OCI-LY1 (cell line): ENCODE measurements at regions not wholly inside any gene's neighbourhood (a gene's known extent, or its start where the extent isn't known, plus 50 kb on each side); places are given as distances from the start of the nearest gene placed in this dataset.
"Not testable (repeated sequence)": the region's sequence is repeated elsewhere in the genome, so short reads cannot be mapped to it uniquely, and the experiment has no call there.

Experiments used
- H2AFZ ChIP-seq: fragments of 200-600 bp; sonication (generic), shearing (Covaris generic); 2 replicates; pipeline ENCODE4 v1.6.0; 2014; ENCODE audit warnings: antibody characterized with exemption, mild to moderate bottlenecking, low read length
- H3F3A ChIP-seq: fragments of 200-600 bp; sonication (generic), shearing (Covaris generic); 2 replicates; pipeline ENCODE4 v1.6.0; 2014; ENCODE audit warnings: mild to moderate bottlenecking, antibody characterized with exemption, low read length, moderate library complexity; ENCODE audit not compliant: insufficient read depth
- H3K27ac ChIP-seq: fragments of 200-600 bp; sonication (generic); 2 replicates; pipeline ENCODE4 v1.5.1; 2014; ENCODE audit warnings: low read length, mixed run types, mild to moderate bottlenecking, low read depth; ENCODE audit not compliant: poor library complexity, severe bottlenecking
- H3K27me3 ChIP-seq: fragments of 200-600 bp; sonication (generic); 2 replicates; pipeline ENCODE4 v1.6.0; 2014; ENCODE audit warnings: antibody characterized with exemption, mild to moderate bottlenecking, low read length, moderate library complexity; ENCODE audit not compliant: insufficient read depth
- H3K36me3 ChIP-seq: fragments of 200-600 bp; sonication (generic); 2 replicates; pipeline ENCODE4 v1.6.1; 2014; ENCODE audit warnings: mild to moderate bottlenecking, antibody characterized with exemption, low read length, moderate library complexity, mixed read lengths; ENCODE audit not compliant: insufficient read depth
- H3K4me1 ChIP-seq: fragments of 200-600 bp; sonication (generic); 2 replicates; pipeline ENCODE4 v1.5.1; 2014; ENCODE audit warnings: mild to moderate bottlenecking, low read length, moderate library complexity; ENCODE audit not compliant: insufficient read depth, severe bottlenecking
- H3K4me2 ChIP-seq: fragments of 200-600 bp; sonication (generic), shearing (Covaris generic); 2 replicates; pipeline ENCODE4 v1.6.1; 2014; ENCODE audit warnings: low read length
- H3K4me3 ChIP-seq: fragments of 200-600 bp; sonication (generic); 2 replicates; pipeline ENCODE4 v1.5.1; 2014; ENCODE audit warnings: low read length, low read depth, mild to moderate bottlenecking, mixed read lengths; ENCODE audit not compliant: poor library complexity, severe bottlenecking
- H3K79me2 ChIP-seq: fragments of 200-600 bp; shearing (Covaris generic); 2 replicates; pipeline ENCODE4 v1.6.1; 2016; ENCODE audit warnings: mixed run types, low read length, mixed read lengths; ENCODE audit not compliant: insufficient read depth
- H3K9ac ChIP-seq: fragments of 200-600 bp; sonication (generic), shearing (Covaris generic); 2 replicates; pipeline ENCODE4 v1.6.1; 2014; ENCODE audit warnings: mild to moderate bottlenecking, low read length, mixed read lengths
- H3K9me2 ChIP-seq: fragments of 200-600 bp; sonication (generic), shearing (Covaris generic); 2 replicates; pipeline ENCODE4 v1.6.1; 2014; ENCODE audit warnings: low read depth, mild to moderate bottlenecking, low read length, mixed read lengths
- H3K9me3 ChIP-seq: fragments of 200-600 bp; shearing (Covaris generic); 2 replicates; pipeline ENCODE4 v1.6.1; 2014; ENCODE audit warnings: low read length, mixed read lengths
- H4K20me1 ChIP-seq: fragments of 200-600 bp; sonication (generic), shearing (Covaris generic); 2 replicates; pipeline ENCODE4 v1.6.0; 2016; ENCODE audit warnings: mild to moderate bottlenecking, low read length; ENCODE audit not compliant: insufficient read depth
- CTCF ChIP-seq: fragments of 200-600 bp; sonication (generic), shearing (Covaris generic); IDR thresholded peaks from 2 replicates; pipeline ENCODE4 v1.5.1; 2017; ENCODE audit warnings: mild to moderate bottlenecking, antibody characterized with exemption, low read length, moderate library complexity, mixed read lengths
- EZH2 ChIP-seq: fragments of 200-600 bp; sonication (generic), shearing (Covaris generic); IDR thresholded peaks from 2 replicates; pipeline ENCODE4 v1.8.0; 2017; ENCODE audit warnings: borderline replicate concordance, mixed run types, mild to moderate bottlenecking, antibody characterized with exemption, low read length, moderate library complexity, mixed read lengths

GRCh38 chr1:58950897-58951296 is 167.1 kb upstream of the JUN start:
- no peaks in the 10 kb centered on the region for H3K9me3 ChIP-seq
- H2AFZ ChIP-seq, result no peak overlapping the region
- no peaks in the 10 kb centered on the region for H3K4me1 ChIP-seq
- no peak overlapping the region for H3K9ac ChIP-seq
- no peak overlapping the region for H3K4me3 ChIP-seq
- H3K79me2 ChIP-seq, result no peaks in the 10 kb centered on the region
- no peaks in the 10 kb centered on the region for H3F3A ChIP-seq
- no peak overlapping the region for H3K27ac ChIP-seq
- H3K36me3 ChIP-seq, result no peaks in the 10 kb centered on the region; the same call in 1 of the 2 replicates
- H3K27me3 ChIP-seq, result peaks cover 3% of the 10 kb centered on the region; the same call in 1 of the 2 replicates
- H3K4me2 ChIP-seq, result no peak overlapping the region
- no peaks in the 10 kb centered on the region for H4K20me1 ChIP-seq
- no peaks in the 10 kb centered on the region for H3K9me2 ChIP-seq
- TF ChIP-seq CTCF (peak; percentile 17; the same call in 1 of the 2 replicates), EZH2 (no peak)

GRCh38 chr1:58953951-58954350 is 170.1 kb upstream of the JUN start:
- H3K27me3 ChIP-seq, H3K27ac ChIP-seq, H3K4me1 ChIP-seq, H4K20me1 ChIP-seq, H3K9me2 ChIP-seq, H2AFZ ChIP-seq, H3K36me3 ChIP-seq, H3K9me3 ChIP-seq, H3F3A ChIP-seq, H3K4me2 ChIP-seq, H3K9ac ChIP-seq, H3K79me2 ChIP-seq, H3K4me3 ChIP-seq: not testable (repeated sequence)

- H4K20me1 ChIP-seq, H3K9ac ChIP-seq, H3K9me3 ChIP-seq, H3K36me3 ChIP-seq, H3K4me2 ChIP-seq, H3K9me2 ChIP-seq, H3F3A ChIP-seq, H2AFZ ChIP-seq, H3K79me2 ChIP-seq, H3K27me3 ChIP-seq, H3K4me3 ChIP-seq, H3K27ac ChIP-seq: not testable (repeated sequence)
- peaks cover 25% of the 10 kb centered on the region for H3K4me1 ChIP-seq
These were observed 179.4 kb upstream of the JUN start for GRCh38 chr1:58963287-58963686.

- H3K9ac ChIP-seq, result no peak overlapping the region
- no peaks in the 10 kb centered on the region for H4K20me1 ChIP-seq
- peaks cover 33% of the 10 kb centered on the region for H3K4me1 ChIP-seq
- H3K4me2 ChIP-seq, result no peak overlapping the region
- no peaks in the 10 kb centered on the region for H3K79me2 ChIP-seq
- H2AFZ ChIP-seq, result no peak overlapping the region
- H3K9me3 ChIP-seq, result no peaks in the 10 kb centered on the region
- H3K36me3 ChIP-seq, result no peaks in the 10 kb centered on the region
- H3K27ac ChIP-seq, result no peak overlapping the region
- H3F3A ChIP-seq, result no peaks in the 10 kb centered on the region
- no peaks in the 10 kb centered on the region for H3K27me3 ChIP-seq
- no peak overlapping the region for H3K4me3 ChIP-seq
- no peaks in the 10 kb centered on the region for H3K9me2 ChIP-seq
- TF ChIP-seq CTCF, result no peak
- no peak for TF ChIP-seq EZH2
These were observed 180.6 kb upstream of the JUN start for GRCh38 chr1:58964428-58964827.
